ENCODE measurements at regions not wholly inside any gene's neighbourhood (a gene's known extent, or its start where the extent isn't known, plus 50 kb on each side); places are given as distances from the start of the nearest gene placed in this dataset.

GRCh38 chr13:74767050-74767449 lies 632.8 kb upstream of the KLF12 start:
- TF ChIP-seq, protein P1, sequence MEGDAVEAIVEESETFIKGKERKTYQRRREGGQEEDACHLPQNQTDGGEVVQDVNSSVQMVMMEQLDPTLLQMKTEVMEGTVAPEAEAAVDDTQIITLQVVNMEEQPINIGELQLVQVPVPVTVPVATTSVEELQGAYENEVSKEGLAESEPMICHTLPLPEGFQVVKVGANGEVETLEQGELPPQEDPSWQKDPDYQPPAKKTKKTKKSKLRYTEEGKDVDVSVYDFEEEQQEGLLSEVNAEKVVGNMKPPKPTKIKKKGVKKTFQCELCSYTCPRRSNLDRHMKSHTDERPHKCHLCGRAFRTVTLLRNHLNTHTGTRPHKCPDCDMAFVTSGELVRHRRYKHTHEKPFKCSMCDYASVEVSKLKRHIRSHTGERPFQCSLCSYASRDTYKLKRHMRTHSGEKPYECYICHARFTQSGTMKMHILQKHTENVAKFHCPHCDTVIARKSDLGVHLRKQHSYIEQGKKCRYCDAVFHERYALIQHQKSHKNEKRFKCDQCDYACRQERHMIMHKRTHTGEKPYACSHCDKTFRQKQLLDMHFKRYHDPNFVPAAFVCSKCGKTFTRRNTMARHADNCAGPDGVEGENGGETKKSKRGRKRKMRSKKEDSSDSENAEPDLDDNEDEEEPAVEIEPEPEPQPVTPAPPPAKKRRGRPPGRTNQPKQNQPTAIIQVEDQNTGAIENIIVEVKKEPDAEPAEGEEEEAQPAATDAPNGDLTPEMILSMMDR (IDR thresholded peaks at IDR 0.05 in 8 of 11, conservative IDR thresholded peaks at IDR 0.05 in 3 of 11), result no peak
- TF ChIP-seq POLR2A (IDR thresholded peaks at IDR 0.05) (no peak), POLR2AphosphoS5 (IDR thresholded peaks at IDR 0.05) (no peak)

Measured in spleen (tissue), 7 donors.